ENCODE measurements at regions not wholly inside any gene's neighbourhood (a gene's known extent, or its start where the extent isn't known, plus 50 kb on each side); places are given as distances from the start of the nearest gene placed in this dataset.
"Not testable (repeated sequence)": the region's sequence is repeated elsewhere in the genome, so short reads cannot be mapped to it uniquely, and the experiment has no call there.

GRCh38 chr14:84273181-84273580 lies 1256.8 kb upstream of the FLRT2 start:
- no peak for DNase-seq (ENCODE audit: low read depth)

DNA sequence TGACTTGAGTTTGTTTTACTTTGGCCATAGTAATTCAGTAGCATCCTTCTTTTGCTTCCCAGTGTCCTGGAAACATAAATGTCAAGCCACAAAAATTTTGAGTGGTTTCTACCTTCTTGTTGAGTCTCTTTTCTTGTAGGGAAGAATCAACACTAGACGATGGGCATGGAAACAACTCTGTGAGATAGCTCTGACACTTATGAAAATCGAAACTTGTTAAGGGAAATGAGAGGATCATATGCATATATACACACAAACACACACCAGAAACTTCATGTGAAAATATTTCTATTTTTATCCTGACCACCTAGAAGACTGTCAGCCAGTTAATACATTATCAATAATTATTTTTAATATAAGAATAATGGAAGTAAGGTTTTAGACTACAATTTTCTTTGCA lies 1247.3 kb upstream of the FLRT2 start:
- no peak for DNase-seq (ENCODE audit: low read depth)

- no peak for DNase-seq (ENCODE audit: low read depth)
Measured at GRCh38 chr14:84288781-84289180, 1241.2 kb upstream of the FLRT2 start.

- DNase-seq (ENCODE audit: low read depth): no peak
Measured at GRCh38 chr14:84298663-84299195, 1231.2 kb upstream of the FLRT2 start.

DNA sequence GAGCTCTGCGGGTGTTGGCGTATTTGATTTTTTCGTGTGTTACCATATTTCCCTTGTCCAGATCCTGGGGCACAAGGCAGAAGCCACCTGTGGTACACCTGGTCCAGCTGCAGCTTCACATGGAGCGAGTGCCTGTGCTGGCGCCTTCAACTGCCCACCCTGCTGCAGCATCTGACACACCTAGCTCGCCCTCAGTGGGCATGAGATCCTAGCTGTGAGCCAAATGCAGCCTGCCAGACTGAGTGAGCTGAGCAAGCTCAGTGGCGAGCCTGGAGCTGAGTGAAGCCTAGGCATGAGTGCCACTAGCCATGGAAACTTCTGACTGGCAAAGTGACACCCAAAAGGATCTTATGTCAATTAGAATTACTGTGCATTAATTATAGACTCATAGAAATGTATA lies 1226.8 kb upstream of the FLRT2 start:
- no peak for DNase-seq (ENCODE audit: low read depth)

GRCh38 chr14:84312551-84312950 lies 1217.4 kb upstream of the FLRT2 start:
- DNase-seq (ENCODE audit: low read depth): no peak

- DNase-seq (ENCODE audit: low read depth): no peak
Measured at GRCh38 chr14:84323450-84323849, 1206.5 kb upstream of the FLRT2 start.

DNA sequence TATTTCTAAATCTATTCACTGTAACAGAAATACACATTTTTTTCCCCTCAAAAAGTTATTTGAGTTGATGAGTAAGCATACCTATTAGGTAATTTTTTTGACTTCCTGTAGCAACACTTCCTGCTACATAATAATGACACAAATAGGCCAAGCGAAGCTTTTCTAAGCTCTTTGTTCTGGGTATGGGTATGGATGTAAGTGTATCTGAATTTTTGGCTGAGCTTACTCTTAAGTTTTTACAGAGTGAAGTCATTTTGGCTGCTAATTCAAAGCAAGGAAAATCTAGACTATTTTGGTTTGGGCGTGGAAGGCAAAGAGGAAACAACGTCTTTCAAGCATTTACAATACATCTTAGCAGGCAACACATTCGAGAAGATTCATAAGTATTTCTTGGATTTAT lies 1206.0 kb upstream of the FLRT2 start:
- DNase-seq (ENCODE audit: low read depth): no peak

DNA sequence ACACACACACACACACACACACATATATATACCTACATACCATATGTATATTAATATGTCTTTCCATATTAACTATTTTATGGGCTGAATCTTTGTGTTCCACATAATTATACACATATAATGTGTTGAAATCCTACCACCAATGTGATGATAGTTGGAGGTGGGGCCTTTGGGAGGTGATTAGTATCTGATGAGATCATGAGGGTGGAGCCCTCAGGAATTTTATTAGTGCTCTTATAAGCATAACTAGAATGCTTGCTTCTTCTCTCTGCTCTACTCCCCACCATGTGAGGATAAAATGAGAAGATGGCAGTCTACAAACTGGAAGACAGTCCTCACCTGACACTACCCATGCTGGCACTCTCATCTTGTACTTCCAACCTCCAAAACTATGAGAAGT lies 1193.5 kb upstream of the FLRT2 start:
- no peak for DNase-seq (ENCODE audit: low read depth)

- no peak for DNase-seq (ENCODE audit: low read depth)
Measured at GRCh38 chr14:84340938-84341337, 1189.0 kb upstream of the FLRT2 start.

- DNase-seq (ENCODE audit: low read depth): not testable (repeated sequence)
Measured at GRCh38 chr14:84341867-84342266, 1188.1 kb upstream of the FLRT2 start.

DNA sequence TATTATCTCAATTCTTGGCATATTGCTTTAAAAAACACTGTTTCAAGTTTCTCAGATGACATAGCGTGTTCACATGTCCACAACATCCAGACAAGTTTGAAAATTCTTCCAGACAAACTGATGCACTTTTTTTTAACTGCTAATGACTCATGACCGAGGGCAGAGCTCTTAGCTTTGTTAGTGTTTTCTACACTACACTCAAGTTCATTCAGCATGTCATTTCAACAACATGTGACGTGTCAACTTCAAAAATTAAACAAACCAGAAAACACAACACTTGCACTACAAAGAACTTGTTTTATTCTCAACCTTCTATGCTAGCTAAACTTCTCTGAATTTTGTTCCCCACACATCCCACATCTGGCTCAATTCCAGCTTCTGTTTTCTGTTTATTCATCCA lies 1186.3 kb upstream of the FLRT2 start:
- DNase-seq (ENCODE audit: low read depth): no peak

GRCh38 chr14:84351646-84352045 lies 1178.3 kb upstream of the FLRT2 start:
- no peak for DNase-seq (ENCODE audit: low read depth)

DNA sequence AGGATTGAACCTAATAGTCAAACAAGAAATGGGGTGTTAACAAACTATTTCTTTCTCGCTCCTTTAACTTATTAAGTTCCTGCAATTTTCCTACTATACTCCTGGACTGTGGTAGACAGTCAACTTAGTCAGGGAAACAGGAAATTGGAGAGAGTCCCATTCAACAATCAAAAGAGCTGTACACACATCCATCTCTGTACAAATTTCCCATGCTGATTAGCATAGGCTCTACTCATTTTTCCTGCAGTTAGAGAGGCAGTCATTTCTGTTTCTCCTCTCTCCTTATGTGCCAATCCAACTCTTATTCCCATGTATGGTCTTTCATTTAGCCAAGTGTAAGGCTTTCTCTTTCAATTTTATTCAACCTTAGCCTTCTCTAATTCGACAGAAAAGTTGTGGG lies 1168.5 kb upstream of the FLRT2 start:
- no peak for DNase-seq (ENCODE audit: low read depth)

DNA sequence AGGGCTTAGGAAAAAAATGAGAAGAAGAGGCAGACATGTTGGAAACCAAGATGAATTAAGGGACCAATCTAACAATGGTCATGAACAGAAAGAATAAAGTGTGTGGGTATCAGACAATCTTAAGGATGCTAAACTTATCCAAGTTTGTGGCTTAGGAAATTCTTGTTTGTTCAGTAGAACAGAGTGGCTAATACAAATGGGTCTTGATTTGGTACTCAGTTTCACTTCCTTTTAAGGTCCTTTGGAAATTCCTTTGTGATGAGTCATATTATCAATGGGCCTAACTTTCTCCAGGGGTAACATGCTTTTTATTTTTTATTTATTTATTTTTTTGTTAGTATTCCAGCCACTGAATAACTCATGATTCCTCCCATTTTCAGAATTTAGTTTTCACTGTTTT lies 1154.7 kb upstream of the FLRT2 start:
- no peak for DNase-seq (ENCODE audit: low read depth)

- DNase-seq (ENCODE audit: low read depth): no peak
Measured at GRCh38 chr14:84390010-84390409, 1139.9 kb upstream of the FLRT2 start.

- DNase-seq (ENCODE audit: low read depth): no peak
Measured at GRCh38 chr14:84397631-84398030, 1132.3 kb upstream of the FLRT2 start.

DNA sequence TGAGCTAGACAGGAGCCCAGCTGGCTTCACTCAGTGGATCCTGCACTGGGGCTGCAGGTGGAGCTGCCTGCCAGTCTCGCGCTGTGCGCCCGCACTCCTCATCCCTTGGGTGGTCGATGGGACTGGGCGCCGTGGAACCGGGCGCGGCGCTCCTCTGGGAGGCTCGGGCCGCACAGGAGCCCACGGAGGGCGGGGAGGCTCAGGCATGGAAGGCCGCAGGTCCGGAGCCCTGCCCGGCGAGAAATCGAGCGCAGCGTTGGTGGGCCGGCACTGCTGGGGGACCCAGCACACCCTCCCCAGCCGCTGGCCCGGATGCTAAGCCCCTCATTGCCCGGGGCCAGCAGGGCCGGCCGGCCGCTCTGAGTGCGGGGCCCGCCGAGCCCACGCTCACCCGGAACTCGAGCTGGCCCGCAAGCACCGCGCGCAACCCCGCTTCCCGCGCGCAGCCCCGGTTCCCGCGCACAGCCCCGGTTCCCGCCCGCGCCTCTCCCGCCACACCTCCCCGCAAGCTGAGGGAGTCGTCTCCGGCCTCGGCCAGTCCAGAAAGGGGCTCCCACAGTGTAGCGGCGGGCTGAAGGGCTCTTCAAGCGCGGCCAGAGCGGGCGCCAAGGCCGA lies 1130.5 kb upstream of the FLRT2 start:
- DNase-seq (ENCODE audit: low read depth): no peak

- DNase-seq (ENCODE audit: low read depth): no peak
Measured at GRCh38 chr14:84401631-84402030, 1128.3 kb upstream of the FLRT2 start.

DNA sequence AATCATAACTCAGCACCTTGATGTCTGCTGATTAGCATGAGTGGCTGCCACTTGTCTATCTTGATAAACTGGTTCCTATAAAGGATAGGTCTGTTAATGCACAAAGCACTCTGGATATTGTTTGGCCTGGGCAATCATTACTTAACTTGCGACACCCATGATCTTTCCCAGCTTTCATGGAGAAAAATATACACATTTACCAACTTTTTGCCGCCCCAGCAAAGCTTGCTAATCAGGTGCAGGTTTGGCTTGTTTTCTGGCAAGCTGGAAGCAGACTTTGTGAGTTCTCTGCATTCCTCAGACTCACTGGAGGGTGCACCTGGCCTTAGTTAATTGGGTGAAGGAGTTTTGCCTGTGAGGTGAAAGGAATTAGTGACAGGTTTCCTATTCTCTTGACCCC lies 1126.4 kb upstream of the FLRT2 start:
- no peak for DNase-seq (ENCODE audit: low read depth)

- DNase-seq (ENCODE audit: low read depth): no peak
Measured at GRCh38 chr14:84404246-84404645, 1125.7 kb upstream of the FLRT2 start.

GRCh38 chr14:84409435-84409834 lies 1120.5 kb upstream of the FLRT2 start:
- no peak for DNase-seq (ENCODE audit: low read depth)

- DNase-seq (ENCODE audit: low read depth): no peak
Measured at GRCh38 chr14:84410344-84410743, 1119.6 kb upstream of the FLRT2 start.

GRCh38 chr14:84420221-84420620 lies 1109.7 kb upstream of the FLRT2 start:
- DNase-seq (ENCODE audit: low read depth): no peak

Measured in Daoy (cell line).